ENCODE measurements at regions not wholly inside any gene's neighbourhood (a gene's known extent, or its start where the extent isn't known, plus 50 kb on each side); places are given as distances from the start of the nearest gene placed in this dataset.
A peak's percentile ranks its signal among the peaks of the same experiment; 100 is the strongest.
"Not testable (repeated sequence)": the region's sequence is repeated elsewhere in the genome, so short reads cannot be mapped to it uniquely, and the experiment has no call there.

- no peak for DNase-seq
Measured at GRCh38 chr4:128688033-128688721, 121.3 kb upstream of the JADE1 start.

DNA sequence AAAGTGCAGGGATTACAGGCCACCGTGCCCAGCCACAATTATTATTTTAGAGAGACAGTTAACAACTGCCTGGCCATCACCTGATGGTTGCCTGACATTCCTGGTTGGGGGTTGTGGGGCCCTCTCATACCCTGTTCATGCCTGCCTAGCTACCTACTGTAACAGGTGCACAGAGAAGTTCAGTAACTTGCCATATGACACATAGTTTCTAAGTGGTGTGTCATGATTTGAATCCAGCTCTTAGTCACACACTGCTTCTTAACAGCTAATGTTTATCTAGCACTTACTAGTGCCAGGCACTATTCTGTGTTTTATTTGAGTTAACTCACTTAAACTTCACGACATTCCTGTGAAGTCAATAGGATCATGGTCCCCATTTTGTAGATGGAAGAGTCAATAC, 122.7 kb upstream of the JADE1 start:
- DNase-seq, result no peak

DNA sequence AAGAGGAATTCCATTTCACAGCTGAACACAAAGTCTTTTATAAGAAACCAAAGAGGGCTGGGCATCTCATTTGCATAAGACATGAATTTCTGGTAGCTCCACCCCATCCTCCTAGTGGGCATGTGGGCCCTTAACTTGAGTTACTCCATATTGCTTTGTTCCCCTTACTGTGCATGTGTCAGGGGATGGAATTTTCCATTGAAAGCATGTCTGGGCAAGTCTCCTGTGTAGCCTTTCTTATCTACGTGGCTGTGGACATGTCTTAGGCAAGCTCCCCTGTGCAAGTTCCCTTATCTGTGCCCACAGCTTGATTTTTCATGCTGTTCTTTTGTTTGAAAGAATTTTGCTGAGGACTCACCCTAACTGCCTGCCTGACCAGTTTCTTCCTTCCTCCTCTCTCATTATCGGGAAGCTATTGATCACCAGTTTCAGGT, 123.5 kb upstream of the JADE1 start:
- no peak for DNase-seq

DNA sequence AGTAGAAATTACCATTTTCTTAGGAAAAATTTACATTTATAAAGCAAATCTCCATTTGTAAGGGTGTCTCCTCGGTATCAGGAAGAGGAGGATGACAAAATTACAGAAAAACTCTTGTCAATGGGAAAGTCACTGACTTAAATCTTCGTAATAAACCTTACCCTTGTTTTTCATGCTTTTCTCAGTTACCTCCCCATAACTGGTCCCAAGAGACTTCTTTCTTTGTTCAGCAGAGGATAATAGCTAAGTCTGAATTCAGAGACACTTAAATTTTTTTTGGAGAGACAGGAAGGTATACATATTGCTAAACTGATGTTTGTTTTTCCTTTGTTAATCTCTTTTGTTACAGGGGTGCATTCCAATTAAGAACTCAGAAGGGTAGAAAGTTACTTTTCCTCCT, 125.5 kb upstream of the JADE1 start:
- no peak for DNase-seq

DNA sequence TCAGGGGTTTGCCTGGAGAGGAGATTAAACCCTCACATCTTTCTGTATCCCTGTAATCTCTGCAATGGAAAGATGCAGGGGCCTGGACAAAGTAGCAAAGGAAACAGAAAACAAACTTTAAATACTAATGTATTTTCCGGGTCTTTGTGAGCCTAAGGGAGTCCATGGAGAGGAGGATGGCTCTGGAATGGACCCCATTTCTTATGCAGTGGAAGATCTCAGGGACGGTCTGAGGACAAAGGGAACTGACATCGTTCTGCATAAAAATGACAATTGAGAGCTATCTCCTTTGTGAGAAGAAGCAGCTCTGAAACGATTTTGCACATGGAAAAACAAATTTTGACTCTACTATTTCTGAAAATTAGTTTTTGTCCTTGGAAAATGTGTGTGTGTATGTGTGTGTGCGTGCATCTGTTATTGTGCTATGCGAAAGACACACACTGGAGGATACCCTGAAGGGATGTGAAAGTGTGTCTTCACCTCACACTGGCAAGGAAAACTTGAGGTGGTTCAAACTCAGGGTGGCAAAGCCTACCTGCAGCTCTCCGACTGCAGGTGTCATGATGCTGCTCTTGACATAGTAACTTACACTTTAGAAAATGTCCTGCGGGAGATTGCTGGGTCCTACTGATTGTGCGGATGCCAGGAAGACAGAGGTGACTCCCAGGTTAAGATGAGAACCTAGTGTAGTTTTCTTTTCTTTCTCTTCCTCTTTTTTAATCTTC, 126.4 kb upstream of the JADE1 start:
- no peak for DNase-seq

DNA sequence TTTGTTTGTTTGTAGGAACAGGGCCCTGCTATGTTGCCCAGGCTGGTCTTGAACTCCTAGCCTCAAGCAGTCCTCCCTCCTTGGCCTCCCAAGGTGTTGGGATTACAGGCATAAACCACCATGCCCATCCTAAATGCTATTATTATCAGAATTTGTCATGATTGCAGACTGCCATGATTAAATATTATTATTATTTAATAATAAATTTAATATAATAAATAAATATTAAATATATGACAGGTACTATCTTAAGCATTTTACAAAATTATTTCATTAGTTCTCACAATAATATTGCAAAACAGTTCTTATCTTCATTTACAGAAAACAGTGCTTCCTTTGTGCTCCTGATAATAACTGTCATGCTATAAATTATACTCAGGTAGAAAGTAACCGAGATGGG, 133.4 kb upstream of the JADE1 start:
- no peak for DNase-seq

DNA sequence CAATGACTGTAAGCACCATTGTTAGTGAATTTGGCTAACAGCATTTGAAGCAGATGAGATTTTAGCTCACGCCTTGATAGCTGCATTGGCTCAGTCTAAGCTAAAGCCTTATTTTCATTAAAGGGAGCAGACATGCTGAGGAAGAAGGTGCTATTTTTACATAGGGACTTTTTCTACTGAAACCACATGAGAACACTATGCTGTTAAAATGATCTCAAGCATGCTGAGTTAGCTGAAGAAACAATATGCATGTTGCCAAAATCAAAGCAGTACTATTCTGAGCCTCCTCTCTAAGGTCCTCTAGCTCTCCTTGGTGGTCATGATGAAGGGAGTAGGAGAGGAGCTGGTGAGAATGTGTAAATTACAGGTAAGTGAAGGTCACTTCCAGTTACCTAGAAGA, 134.4 kb upstream of the JADE1 start:
- peak in 1 of 6 experiments; percentile 2 for DNase-seq

DNA sequence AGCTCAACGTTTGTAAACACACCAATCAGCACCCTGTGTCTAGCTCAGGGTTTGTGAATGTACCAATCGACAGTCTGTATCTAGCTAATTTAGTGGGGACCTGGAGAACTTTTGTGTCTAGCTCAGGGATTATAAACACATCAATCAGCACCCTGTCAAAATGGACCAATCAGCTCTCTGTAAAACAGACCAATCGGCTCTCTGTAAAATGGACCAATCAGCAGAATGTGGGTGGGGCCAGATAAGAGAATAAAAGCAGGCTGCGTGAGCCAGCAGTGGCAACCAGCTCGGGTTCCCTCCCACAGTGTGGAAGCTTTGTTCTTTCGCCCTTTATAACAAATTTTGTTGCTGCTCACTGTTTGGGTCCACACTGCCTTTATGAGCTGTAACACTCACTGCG, 136.3 kb upstream of the JADE1 start:
- DNase-seq, result not testable (repeated sequence)

DNA sequence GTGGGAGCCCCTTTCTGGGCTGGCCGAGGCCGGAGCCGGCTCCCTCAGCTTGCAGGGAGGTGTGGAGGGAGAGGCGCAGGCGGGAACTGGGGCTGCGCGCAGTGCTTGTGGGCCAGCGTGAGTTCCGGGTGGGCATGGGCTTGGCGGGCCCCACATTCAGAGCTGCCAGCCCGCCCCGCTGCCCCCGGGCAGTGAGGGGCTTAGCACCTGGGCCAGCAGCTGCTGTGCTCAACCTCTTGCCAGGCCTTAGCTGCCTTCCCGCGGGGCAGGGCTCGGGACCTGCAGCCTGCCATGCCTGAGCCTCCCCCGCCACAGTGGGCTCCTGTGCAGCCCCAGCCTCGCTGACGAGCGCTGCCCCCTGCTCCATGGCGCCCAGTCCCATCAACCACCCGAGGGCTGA, 136.9 kb upstream of the JADE1 start:
- not testable (repeated sequence) for DNase-seq

DNA sequence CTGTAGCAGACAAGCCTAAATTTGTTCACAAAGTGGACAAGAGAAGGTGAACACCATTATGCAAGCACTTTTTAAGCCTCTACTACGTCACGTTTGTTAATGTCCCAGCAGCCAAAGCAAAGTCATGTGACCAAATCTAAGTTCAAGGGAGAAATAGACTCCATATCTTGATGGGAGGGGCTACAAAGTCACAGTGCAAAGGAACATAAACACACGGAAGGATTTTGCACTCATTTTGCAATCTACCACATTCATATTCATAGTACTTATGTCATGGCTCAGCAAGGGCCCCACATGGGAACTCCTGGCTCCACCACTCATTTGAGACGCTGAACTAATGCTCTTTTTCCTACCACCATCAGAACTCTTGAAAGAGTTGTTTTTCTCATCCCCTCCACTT, 139.0 kb upstream of the JADE1 start:
- no peak for DNase-seq

GRCh38 chr4:128668566-128668965, 140.9 kb upstream of the JADE1 start:
- DNase-seq, result no peak

- no peak for DNase-seq
Measured at GRCh38 chr4:128665514-128665913, 144.0 kb upstream of the JADE1 start.

GRCh38 chr4:128663325-128663724, 146.2 kb upstream of the JADE1 start:
- peak in 3 of 6 experiments; percentile 11 to 49 (median 38) for DNase-seq

DNA sequence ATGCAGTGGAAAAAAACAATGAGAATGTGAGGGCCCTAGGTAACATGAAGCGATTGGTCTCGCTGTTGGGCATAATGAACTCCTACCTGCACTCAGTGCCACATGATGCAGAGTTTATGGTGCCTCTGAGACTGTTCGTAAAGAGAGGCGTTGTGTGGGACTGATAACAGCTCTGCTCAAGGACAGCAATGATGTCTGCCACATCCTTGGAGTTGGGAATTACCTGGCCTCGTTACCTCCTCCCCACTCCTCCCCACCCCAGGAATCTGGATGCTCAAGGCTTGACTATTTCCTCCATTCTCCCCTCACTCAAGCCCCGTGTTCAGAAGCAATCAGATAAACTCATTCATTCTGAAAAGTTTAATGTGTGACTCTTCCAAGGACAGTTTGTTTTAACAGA, 148.0 kb upstream of the JADE1 start:
- DNase-seq, result no peak

GRCh38 chr4:128660361-128661215, 148.9 kb upstream of the JADE1 start:
- no peak for DNase-seq

DNA sequence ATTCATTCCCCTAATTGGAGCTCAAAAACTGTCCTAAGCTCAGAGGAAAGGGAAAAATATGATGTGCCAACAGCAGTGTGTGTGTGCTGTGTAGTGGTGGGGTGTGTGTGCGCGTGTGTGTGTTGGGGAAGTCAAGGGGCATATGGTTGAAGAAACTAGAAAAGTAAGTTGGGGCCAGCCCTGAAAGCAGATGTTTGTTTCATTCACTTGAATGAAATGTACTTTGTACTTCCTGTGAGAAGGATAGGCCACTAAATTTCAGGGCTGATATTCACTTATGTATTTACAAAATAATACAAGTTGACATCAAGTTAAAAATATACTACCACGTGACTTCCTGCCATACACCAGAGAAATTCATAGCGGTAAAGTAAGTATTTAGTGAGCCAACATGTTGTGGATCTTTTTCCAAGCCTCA, 151.3 kb upstream of the JADE1 start:
- no peak for DNase-seq

- no peak for DNase-seq
Measured at GRCh38 chr4:128657638-128658037, 151.9 kb upstream of the JADE1 start.

DNA sequence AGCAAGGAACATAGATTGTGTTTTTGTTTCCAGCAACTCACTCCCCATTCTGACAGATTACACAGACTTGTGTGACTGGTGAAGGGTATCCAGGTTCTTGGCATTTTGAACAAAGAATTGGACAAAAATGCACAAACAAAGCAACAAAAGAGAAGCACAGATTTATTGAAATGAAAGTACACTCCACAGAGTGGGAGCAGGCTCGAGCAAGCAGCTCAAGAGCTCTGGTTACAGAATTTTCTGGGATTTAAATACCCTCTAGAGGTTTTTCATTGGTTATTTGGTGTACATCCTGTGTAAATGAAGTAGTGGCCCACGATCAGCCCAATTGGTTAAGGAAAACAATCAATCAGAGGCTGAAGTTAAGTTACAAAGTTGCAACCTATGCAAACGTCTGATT, 155.0 kb upstream of the JADE1 start:
- DNase-seq, result no peak

- no peak for DNase-seq
Measured at GRCh38 chr4:128653527-128654444, 155.7 kb upstream of the JADE1 start.

GRCh38 chr4:128649575-128650205, 159.8 kb upstream of the JADE1 start:
- DNase-seq, result no peak

GRCh38 chr4:128649161-128649560, 160.3 kb upstream of the JADE1 start:
- DNase-seq, result no peak

DNA sequence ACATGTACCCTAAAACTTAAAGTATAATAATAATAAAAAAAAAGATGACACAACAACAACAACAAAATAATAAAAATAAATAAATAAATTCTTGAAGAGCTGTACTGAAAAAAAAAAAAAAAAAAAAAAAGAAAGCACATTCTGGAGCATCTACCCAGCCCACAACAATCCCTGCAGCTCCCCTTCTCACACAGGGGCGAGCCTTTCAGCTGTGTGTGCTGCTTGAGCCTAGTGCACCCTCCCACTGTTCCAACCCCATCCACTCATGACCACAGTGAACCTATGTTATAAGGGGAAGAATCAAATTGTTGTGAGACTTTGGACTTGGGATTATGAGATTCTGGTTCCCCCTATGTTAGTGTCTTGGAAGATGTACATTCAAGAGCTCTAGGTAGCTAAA, 161.5 kb upstream of the JADE1 start:
- DNase-seq, result no peak

All from stimulated activated naive CD4-positive, alpha-beta T cell (primary cell).